ENCODE measurements at regions not wholly inside any gene's neighbourhood (a gene's known extent, or its start where the extent isn't known, plus 50 kb on each side); places are given as distances from the start of the nearest gene placed in this dataset.

- TF ChIP-seq EZH2 (IDR thresholded peaks at IDR 0.05; ENCODE audit: low read length) (no peak), CTCF (optimal IDR thresholded peaks at IDR 0.05 in 1 of 3, IDR thresholded peaks at IDR 0.05 in 1 of 3, conservative IDR thresholded peaks at IDR 0.05 in 1 of 3; ENCODE audit: extremely low read depth in 1 of 3, insufficient read depth in 2 of 3, low read length in 3 of 3) (no peak)
- Histone ChIP-seq H3K9ac (ENCODE audit: control insufficient read depth, extremely low read depth, insufficient read depth, low read length) (no peak overlapping the region), H3K9me3 (ENCODE audit: control insufficient read depth, low read depth, low read length) (no peaks in the 10 kb centered on the region), H3K27ac (ENCODE audit: control insufficient read depth, insufficient read depth, low read length) (no peak overlapping the region), H3K4me2 (ENCODE audit: control insufficient read depth, extremely low read depth, insufficient read depth, low read depth, low read length) (no peak overlapping the region), H2AFZ (ENCODE audit: control insufficient read depth, low read length) (no peak overlapping the region), H3K4me3 (ENCODE audit: control insufficient read depth in 2 of 3, extremely low read depth in 1 of 3, insufficient read depth in 2 of 3, low read depth in 1 of 3, low read length in 3 of 3) (no peak overlapping the region), H3K79me2 (ENCODE audit: control insufficient read depth, insufficient read depth, low read length) (no peaks in the 10 kb centered on the region), H3K9me1 (ENCODE audit: control insufficient read depth, extremely low read depth, insufficient read depth, low read length) (no peaks in the 10 kb centered on the region), H3K36me3 (ENCODE audit: control insufficient read depth in 2 of 2, extremely low read depth in 1 of 2, insufficient read depth in 2 of 2, low read length in 2 of 2) (no peaks in the 10 kb centered on the region), H3K4me1 (ENCODE audit: control insufficient read depth, extremely low read depth, insufficient read depth, low read length) (no peaks in the 10 kb centered on the region), H3K27me3 (ENCODE audit: control insufficient read depth, extremely low read depth, insufficient read depth, low read length) (no peaks in the 10 kb centered on the region), H4K20me1 (ENCODE audit: control insufficient read depth, extremely low read depth, insufficient read depth, low read length) (no peaks in the 10 kb centered on the region)
- dilution Hi-C loops (cut with MboI; ENCODE audit: extremely low pct_ligation_motif_present, low sequenced_read_pairs) = no loop called here
- FAIRE-seq = no peak
- no peak for DNase-seq (ENCODE audit: low read depth, low spot score)
Observed at GRCh38 chr21:24450119-24450518, 1157.2 kb downstream of the MRPL39 start.

GRCh38 chr21:24445517-24445916 is 1161.8 kb downstream of the MRPL39 start:
- no peaks in the 10 kb centered on the region for H3K79me2 ChIP-seq (ENCODE audit: control insufficient read depth, insufficient read depth, low read length)
- FAIRE-seq (no peak), DNase-seq (ENCODE audit: low read depth, low spot score) (no peak)
- TF ChIP-seq CTCF (optimal IDR thresholded peaks at IDR 0.05 in 1 of 3, IDR thresholded peaks at IDR 0.05 in 1 of 3, conservative IDR thresholded peaks at IDR 0.05 in 1 of 3; ENCODE audit: extremely low read depth in 1 of 3, insufficient read depth in 2 of 3, low read length in 3 of 3) = no peak
- TF ChIP-seq EZH2 (IDR thresholded peaks at IDR 0.05; ENCODE audit: low read length) = no peak
- no peaks in the 10 kb centered on the region for H3K9me3 ChIP-seq (ENCODE audit: control insufficient read depth, low read depth, low read length)
- no peak overlapping the region for H3K4me2 ChIP-seq (ENCODE audit: control insufficient read depth, extremely low read depth, insufficient read depth, low read depth, low read length)
- H3K27ac ChIP-seq (ENCODE audit: control insufficient read depth, insufficient read depth, low read length) = no peak overlapping the region
- no peak overlapping the region for H3K9ac ChIP-seq (ENCODE audit: control insufficient read depth, extremely low read depth, insufficient read depth, low read length)
- no peak overlapping the region for H3K4me3 ChIP-seq (ENCODE audit: control insufficient read depth in 2 of 3, extremely low read depth in 1 of 3, insufficient read depth in 2 of 3, low read depth in 1 of 3, low read length in 3 of 3)
- no peaks in the 10 kb centered on the region for H3K9me1 ChIP-seq (ENCODE audit: control insufficient read depth, extremely low read depth, insufficient read depth, low read length)
- dilution Hi-C loops (cut with MboI; ENCODE audit: extremely low pct_ligation_motif_present, low sequenced_read_pairs) = no loop called here
- H3K27me3 ChIP-seq (ENCODE audit: control insufficient read depth, extremely low read depth, insufficient read depth, low read length) = no peaks in the 10 kb centered on the region
- no peaks in the 10 kb centered on the region for H3K36me3 ChIP-seq (ENCODE audit: control insufficient read depth in 2 of 2, extremely low read depth in 1 of 2, insufficient read depth in 2 of 2, low read length in 2 of 2)
- no peaks in the 10 kb centered on the region for H3K4me1 ChIP-seq (ENCODE audit: control insufficient read depth, extremely low read depth, insufficient read depth, low read length)
- H2AFZ ChIP-seq (ENCODE audit: control insufficient read depth, low read length) = no peak overlapping the region
- no peaks in the 10 kb centered on the region for H4K20me1 ChIP-seq (ENCODE audit: control insufficient read depth, extremely low read depth, insufficient read depth, low read length)

Data from keratinocyte (primary cell).